Lower leg skin (tissue), 3 donors: ENCODE measurements at regions not wholly inside any gene's neighbourhood (a gene's known extent, or its start where the extent isn't known, plus 50 kb on each side); places are given as distances from the start of the nearest gene placed in this dataset.

ENCODE experiments used
- CTCF ChIP-seq, 3 donors: fragments of 450-650 bp; IDR thresholded peaks; one replicate each; pipeline ENCODE4 v1.5.1; 2016; ENCODE audit warnings: antibody characterized with exemption in 3 of 3, mild to moderate bottlenecking in 3 of 3, moderate library complexity in 2 of 3
- POLR2A ChIP-seq, 2 donors: fragments of 450-650 bp; IDR thresholded peaks; one replicate each; pipeline ENCODE4 v1.6.1; 2016 to 2017; ENCODE audit warnings: antibody characterized with exemption in 2 of 2, mild to moderate bottlenecking in 1 of 2, moderate library complexity in 1 of 2

GRCh38 chr13:82220641-82221040 lies 1661.6 kb downstream of the SLITRK1 start:
- TF ChIP-seq CTCF (IDR thresholded peaks at IDR 0.05), result no peak
- no peak for TF ChIP-seq POLR2A (IDR thresholded peaks at IDR 0.05)
